IPS-NIHi7 (cell line): ENCODE measurements at regions not wholly inside any gene's neighbourhood (a gene's known extent, or its start where the extent isn't known, plus 50 kb on each side); places are given as distances from the start of the nearest gene placed in this dataset.

Experiments used
- DNase-seq: peaks from one replicate; pipeline ENCODE4 v3.0.0; 2012; ENCODE audit warnings: mixed read lengths; ENCODE audit errors: extremely low spot score

- no peak for DNase-seq
Measured at GRCh38 chr14:95466506-95466905, 49.9 kb downstream of the SYNE3 start.

DNA sequence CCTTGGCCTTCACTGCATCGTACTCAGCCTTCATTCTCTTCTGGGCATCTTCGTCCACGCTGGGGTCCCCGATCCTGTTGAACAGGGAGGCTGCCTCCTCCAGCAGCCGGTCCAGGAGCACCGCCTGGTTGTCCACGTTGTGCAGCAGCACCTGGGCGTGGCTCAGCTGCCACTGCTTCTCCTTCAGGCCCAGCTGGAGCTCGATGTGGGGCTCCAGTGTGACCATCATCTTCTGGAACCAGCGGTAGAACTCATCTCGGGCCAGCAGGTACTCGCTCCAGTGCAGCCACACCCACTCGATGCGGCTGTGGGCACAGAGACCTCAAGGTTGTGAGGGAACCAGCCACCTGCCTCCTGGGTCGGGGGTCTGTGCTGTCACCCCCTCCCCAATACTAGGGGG, 50.5 kb downstream of the SYNE3 start:
- no peak for DNase-seq

GRCh38 chr14:95465358-95465757, 51.1 kb downstream of the SYNE3 start:
- DNase-seq, result no peak

DNA sequence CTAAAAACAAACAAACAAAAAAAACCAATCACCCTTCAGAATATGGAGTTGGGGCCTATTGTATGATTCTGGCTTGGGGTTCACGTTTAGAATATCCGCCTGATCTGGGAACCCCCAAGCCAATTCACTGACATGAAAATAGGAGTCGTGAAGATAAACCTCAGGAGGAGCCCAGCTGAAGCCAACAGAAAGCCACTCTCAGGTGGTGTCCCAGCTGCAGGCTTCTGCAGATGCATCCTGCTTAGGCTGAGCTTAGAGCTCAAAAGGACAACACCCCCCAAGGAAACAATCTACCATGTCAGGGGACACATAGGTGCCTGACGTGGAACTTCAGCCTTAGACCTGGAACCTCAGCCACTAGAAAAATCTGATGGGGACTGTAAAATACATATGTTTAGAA, 51.9 kb downstream of the SYNE3 start:
- DNase-seq, result no peak

DNA sequence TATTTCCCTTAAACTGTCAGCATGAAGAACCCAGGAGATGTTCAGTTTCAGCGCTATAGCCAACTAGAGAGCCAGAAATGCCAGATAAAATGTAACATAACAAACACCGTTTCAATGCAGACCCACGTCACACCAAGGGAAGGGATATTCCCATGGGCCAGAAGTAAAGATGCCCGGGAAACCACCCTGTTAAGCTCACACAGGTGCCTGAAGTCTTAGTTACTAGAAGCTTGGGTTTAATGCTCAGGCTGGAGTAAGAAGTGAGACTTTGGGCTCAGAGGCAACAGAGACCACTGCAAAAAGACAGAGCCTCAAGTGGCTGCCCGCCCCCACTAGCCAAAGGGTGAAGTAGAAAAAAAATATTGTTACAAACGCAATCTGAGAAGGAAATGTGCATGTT, 52.3 kb downstream of the SYNE3 start:
- DNase-seq, result no peak

DNA sequence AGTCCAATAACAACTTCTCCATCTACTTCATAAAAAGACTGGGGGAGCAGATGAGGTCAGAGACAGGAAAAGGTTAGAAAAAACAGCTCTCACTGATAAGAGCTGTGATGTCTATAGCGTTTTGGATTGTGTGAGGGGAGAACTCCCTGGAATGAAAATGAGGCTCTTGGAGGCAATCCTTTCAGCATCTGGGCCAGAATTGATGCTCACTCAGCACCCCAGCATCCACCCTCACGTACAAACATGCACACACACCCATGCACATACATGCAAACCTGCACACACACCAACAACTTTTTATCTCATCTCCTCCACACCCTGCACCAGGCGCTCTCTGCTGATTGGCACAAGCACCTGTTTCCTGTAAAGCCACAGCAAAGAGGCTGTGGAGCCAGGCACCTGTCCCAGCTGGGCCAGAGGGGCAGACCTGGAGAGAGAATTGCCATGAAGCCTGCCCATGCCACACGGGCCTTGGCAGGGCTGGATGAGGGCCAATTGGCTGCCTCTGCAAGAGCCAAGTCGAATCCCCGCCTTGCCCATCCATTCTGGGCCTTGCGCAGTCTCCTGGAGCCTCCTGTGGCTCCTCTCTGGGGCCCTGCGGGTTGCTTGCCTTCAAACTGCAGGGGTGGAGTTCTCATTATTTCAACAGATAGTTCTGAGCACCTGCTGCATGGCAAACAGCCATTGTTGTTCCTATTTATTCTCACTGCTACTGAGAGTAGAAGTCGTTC, 53.1 kb downstream of the SYNE3 start:
- DNase-seq, result no peak

DNA sequence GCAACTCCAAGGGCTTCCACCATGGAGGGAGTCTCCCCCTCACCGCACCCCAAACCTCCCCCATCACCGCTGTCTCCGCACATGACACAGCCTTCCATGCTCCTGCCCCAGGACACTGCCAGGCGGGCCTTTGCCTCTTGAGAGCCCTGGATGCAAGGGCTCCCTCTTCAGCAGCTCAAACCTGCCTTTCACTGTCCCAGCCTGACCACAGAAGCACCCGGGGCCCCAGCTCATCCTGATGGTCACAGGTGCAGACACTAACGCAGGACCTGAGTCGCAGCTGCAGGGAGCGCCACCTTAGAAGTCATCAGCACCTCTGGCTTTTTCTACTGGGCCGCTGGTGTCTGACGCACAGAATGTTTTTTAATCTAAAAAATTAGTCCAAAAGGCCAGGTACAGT, 54.0 kb downstream of the SYNE3 start:
- DNase-seq, result no peak

DNA sequence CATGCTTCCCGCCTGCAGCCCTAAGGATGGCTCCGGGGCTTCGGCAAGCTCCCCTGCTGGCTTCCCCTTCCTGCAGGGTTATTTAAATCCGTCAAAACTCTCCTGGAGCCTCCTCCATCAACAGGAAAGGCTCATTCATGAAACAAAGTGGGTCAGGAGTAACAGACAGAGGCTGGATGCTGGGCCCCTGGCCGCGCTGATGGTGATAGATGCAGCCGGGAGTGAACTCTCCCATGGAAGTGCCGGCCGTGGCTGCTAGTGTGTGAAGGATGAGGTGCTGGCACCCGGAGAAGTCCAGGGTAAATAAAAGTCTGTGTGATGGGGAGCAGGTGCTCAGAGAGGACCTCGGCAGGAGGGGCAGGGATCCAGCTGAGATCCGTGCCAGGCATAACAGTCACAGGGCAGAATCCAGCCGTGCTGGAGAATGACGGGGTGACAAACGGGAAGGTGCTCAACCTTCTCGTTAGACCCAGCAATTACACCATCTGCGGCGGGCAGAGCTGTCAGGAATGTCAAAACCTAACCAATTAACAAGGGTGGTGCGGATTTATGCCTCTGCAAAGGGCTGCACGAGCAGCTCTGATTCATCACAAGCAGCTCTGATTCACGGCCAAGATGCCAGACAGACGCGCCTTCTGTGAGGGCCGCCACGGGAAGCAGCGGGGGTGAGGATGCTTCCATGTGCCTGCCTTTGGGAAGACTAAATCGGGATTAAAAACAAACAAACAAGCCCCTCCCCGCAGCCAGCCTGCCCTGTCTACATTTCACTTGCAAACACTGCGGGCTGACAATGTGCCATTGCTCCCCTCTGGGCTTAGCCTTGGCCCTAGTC, 55.6 kb downstream of the SYNE3 start:
- peak; percentile 70 for DNase-seq

DNA sequence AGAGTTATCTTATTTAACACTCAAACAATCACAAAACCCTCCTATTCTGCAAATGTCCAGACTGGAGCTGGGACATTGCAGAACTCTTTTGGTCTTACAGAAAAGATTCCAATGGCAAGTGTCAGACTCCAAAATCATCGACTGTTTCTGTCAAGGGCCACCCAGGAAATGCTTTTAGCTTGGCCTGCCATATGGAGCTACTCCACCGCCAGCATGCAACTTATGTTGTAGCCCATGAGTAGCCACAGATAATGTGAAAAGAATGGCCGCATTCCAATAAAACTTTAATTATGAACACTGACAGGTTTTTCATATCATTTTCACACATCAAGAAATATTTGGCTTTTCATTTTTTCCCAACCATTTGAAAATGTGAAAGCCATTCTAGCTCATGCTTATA, 57.5 kb downstream of the SYNE3 start:
- DNase-seq, result no peak

DNA sequence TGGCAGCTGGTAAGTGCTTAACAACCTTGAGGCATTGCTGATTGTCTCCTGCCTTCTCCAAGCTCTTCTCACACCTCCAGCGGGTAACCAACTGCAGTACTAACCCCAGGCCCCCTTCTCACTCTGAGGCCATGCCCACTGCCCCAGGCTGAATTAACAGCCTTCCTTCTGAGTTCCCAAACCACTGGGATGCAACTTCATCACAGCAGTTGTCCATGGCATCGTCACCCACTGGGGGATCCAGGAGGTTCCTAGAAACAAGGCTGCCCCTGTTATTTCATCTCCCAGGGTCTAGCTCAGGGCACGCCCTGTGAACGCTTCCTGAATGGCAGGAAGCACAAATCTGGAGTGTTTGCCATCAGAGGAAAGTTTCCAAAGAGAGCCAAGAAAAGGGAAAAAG, 58.0 kb downstream of the SYNE3 start:
- no peak for DNase-seq

DNA sequence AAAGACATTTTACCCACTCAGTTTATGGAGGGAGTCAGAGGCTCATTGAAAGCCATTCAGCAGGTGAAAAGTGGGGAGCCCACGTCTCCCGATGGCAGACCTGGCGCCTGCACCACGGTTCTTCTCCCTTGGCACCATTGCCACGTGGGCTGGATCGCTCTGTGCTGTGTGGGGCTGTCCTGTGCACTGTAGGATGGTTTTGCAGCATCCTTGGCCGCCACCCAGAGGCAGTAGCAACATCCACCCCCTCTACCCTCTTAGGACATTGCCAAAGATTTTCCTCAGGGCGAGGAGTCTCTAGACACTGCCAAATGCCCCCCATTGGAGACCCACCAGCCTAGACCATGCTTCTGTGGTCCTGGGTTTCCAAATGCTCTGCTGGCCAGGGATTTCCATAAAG, 60.2 kb downstream of the SYNE3 start:
- no peak for DNase-seq

GRCh38 chr14:95455246-95455645, 61.2 kb downstream of the SYNE3 start:
- DNase-seq, result no peak

GRCh38 chr14:95453713-95453980, 62.8 kb downstream of the SYNE3 start:
- no peak for DNase-seq

DNA sequence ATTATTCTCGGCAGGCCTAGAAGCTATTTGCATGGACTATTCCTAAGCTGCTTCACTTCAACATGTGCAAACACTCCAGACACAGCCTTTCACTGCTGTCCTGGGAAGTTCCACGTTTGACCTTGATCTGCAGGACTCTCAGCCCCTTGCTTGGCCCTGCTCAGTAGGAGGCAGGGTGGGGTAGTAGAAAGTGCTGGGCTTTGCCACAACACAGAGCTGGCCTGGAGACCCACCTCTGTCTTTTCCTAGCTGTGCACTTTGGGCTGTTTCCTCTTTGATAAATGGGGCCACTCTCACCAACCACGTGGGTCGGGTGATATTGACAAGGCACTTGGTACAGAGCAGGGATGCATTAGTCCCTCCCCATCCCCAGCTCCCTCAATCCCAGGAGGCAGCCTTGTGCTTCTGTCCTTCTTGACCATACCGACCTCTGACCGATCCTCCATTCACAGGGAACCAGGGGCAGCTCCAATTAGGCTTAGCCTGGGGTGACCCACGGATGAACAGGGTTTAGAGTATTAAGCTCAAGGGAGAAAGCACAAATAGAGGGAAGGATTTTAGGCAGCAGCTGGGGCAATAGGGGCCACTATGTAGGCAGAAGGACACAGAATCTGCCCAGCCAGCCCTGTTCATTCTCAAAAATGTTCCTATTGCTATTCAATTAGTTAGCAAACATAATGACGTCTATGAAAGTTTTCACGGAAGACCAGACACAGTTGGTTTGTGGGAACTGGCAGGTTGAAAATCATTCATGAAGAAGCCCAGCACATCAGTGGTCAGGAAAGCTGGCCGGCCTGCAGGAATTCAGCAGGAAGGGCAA, 63.3 kb downstream of the SYNE3 start:
- no peak for DNase-seq

DNA sequence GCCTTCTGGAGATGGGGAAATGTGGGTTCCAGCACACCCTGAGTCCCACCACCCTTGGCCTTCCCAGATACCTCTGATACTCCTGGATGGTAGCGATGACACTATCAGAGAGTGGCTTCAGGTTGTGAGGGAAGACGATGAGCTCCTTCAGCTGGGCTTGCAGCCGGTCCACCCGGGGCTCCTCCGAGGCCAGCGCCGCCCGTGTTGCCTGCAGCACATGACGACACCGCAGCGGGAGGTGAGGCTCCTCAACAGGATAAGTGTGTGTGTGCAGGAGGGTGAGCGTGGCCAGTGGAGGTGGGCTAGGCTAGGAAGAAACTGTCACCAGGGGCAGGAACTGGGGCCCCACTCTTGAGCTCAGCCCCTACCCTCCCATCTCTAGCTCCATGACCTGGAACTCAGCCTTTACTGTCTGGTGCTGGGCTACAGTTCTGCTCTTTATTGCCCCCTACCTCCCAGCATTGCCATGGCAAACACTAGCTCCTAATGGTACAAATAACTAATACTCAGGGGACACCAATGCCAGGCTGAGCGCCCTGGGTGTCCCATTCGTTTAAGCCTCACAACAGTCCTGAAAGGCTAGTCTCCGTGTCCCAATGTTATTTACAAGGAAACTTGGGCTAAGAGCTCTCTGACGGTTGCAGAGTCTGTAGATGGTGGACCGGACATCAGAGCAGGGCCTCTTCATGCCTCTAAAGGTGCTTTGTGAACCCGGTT, 64.1 kb downstream of the SYNE3 start:
- DNase-seq, result peak; percentile 73

DNA sequence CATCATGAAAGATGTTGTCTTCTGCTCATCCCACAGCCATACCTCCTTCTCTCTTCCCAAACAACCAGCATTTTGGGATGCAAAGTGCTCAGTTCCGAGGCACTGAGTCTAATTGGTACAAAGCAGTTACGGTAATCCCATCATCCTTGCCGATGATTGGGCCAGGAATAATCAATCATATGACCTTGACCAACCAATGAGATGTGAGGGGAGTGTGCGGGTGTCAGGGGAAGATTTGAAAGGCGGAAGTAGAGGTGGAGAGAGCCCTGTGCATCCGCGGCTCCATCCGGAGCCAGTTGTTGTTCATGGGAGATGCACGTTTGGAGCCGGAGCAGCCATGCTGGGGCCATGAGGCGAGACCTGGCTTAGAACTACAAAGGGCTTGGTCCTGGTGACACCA, 67.3 kb downstream of the SYNE3 start:
- no peak for DNase-seq

DNA sequence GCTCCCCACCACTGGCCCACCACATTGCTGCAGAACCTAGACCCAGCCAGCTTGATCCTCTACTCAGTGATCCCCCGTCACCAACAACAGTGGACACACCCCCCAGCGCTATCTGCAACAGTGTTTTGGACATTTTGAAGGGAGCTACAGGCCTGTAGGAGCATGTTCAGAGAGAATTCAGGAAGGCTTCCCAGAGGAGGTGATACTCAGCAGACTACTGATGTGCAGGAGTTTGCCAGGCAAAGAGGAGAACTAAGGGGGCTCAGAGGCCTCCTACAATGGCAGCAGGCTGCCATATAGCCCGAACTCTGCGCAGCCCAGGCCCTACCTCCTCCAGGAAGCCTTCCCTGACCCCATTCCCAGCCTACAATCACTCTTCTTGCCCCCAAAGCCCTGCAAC, 70.0 kb downstream of the SYNE3 start:
- no peak for DNase-seq

DNA sequence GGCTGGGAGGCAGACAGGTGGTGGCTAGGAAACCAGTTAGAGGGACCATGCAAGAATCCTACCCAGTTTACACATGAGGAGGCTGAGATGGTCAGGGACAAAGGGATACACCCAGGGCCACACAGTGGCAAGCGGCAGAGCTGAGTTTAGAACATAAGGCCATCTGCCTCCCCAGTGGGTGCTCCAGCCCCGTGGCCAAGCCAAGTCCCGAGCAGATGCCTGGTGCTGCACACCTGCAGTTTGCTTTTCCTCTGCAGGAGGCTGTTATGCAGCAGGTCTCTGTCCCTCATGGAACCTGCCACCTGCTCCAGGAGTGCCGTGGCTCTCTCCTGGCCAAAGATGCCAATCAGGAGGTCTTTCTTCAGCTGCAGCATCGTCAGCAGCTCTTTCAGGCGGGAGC, 70.8 kb downstream of the SYNE3 start:
- no peak for DNase-seq

DNA sequence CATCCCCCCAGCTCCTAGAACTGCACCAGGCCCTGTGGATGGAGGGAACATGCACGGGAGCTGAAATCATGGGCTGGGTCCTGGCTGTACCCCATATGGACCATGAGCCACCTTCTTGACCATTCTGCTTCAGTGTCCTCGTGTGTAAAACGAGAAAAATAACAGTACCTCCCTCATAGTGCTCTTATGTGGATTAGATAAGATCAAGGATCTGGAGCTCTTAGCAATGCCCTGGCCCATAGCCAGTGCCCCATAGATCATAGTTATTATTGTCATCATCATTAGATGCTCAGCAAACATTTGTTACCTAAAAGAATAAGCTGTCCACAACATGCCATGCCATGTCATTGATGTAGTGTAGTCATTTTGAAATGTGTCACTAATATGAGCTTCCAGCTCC, 71.3 kb downstream of the SYNE3 start:
- no peak for DNase-seq

DNA sequence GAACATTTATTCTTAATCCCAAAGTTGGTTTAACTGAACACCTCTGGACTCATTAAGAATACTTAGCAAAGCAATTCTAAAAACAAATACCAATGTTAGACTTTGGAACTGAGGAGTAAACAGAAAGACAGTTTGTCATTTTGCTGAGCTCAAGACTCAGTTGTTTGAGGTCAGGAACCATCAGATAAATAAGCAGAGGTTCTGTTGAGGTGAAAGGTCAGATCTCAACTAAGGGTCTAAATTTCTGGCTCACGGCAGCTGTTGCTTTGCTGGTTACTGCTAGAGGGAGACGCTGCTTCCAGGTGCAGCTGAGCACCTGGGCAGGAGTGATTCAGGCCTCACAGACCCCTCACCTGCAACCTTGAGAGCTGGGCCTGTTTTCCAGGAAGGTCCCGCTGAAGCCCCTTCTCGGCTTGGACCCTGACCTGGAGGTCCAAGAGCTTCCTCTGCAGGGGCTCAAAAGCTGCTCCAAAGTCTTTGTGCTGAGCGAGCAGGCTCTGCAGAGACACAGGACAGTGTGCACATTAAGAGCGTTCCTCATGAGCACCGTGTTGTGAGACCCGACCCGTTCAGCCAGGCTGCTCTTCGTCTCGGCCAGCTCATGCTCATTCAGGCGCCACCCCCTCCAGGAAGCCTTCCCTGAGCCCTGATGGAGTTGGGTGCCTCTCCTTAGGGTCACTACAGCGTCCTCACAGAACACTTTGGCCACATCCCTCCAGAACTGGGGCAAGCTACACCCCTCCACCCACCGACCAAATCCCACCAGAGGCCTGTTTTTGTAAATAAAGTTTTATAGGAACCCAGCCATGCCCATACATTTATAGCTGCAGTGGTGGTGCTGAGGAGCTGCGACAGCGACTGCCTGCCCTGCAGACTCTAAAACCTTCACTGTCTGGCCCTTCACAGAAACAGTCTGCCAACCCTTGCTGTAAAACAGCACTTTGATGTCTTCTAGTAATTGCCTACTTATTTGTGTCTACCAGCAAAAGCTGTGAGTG, 72.0 kb downstream of the SYNE3 start:
- DNase-seq, result no peak

DNA sequence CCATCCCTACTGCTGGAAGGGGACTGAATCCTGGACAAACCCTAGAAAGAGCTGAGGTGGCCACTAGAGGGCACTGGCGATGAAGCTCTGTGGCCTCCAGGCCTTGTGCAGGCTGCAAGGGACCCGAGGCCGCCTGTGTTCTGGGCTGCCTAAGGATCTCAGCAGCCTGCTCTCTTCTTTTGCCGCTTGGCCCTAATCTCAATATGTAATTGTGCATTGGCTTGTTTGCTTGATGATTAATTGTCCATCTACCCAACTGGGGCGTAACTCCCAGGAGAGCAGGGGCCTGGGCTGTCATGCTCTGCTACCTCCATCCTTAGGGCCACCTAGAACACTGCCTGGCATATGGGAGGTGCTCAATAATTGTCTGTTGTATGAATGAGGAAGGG, 73.8 kb downstream of the SYNE3 start:
- DNase-seq, result peak; percentile 92
